Lung (tissue), 11 donors: ENCODE measurements at regions not wholly inside any gene's neighbourhood (a gene's known extent, or its start where the extent isn't known, plus 50 kb on each side); places are given as distances from the start of the nearest gene placed in this dataset.
"Not testable (repeated sequence)": the region's sequence is repeated elsewhere in the genome, so short reads cannot be mapped to it uniquely, and the experiment has no call there.

Source experiments
- ATAC-seq: fragments of 200-7000 bp; cut with Tn5 transposase; one replicate; pipeline ENCODE4 v1.9.1; 2020; ENCODE audit warnings: moderate number of reproducible peaks; ENCODE audit not compliant: insufficient read depth, low FRiP score
- DNase-seq, 3 donors: peaks; one replicate each; pipeline ENCODE4 v3.0.0-alpha.2; 2013 to 2017
- H3K27ac ChIP-seq, 2 donors: one replicate each; pipeline ENCODE4 v1.5.1; 2013; ENCODE audit warnings: mild to moderate bottlenecking in 2 of 2, moderate library complexity in 2 of 2, control low read depth in 1 of 2, inconsistent platforms in 1 of 2, low read depth in 1 of 2, low read length in 1 of 2
- H3K27me3 ChIP-seq, 3 donors: one replicate each; pipeline ENCODE4 v1.5.1; 2013; ENCODE audit warnings: low read length in 2 of 3; ENCODE audit not compliant: control insufficient read depth in 3 of 3, insufficient read depth in 3 of 3
- H3K36me3 ChIP-seq, 4 donors: one replicate each; pipeline ENCODE4 v1.5.1; 2013; ENCODE audit warnings: low read length in 4 of 4, mild to moderate bottlenecking in 1 of 4, moderate library complexity in 1 of 4; ENCODE audit not compliant: control insufficient read depth in 4 of 4, insufficient read depth in 4 of 4
- H3K4me1 ChIP-seq, 5 donors: one replicate each; pipeline ENCODE4 v1.5.1; 2013; ENCODE audit warnings: low read length in 5 of 5, mild to moderate bottlenecking in 2 of 5, moderate library complexity in 1 of 5; ENCODE audit not compliant: control insufficient read depth in 5 of 5, insufficient read depth in 5 of 5
- H3K4me3 ChIP-seq: one replicate; pipeline ENCODE4 v1.5.1; 2013; ENCODE audit warnings: mild to moderate bottlenecking, control low read depth, moderate library complexity
- H3K9ac ChIP-seq, 2 donors: one replicate each; pipeline ENCODE4 v1.5.1; 2013; ENCODE audit warnings: low read length in 2 of 2, control low read depth in 1 of 2; ENCODE audit not compliant: insufficient read depth in 1 of 2
- H3K9me3 ChIP-seq, 4 donors: one replicate each; pipeline ENCODE4 v1.5.1; 2013; ENCODE audit warnings: low read length in 3 of 4, mild to moderate bottlenecking in 1 of 4, moderate library complexity in 1 of 4; ENCODE audit not compliant: control insufficient read depth in 4 of 4, insufficient read depth in 3 of 4
- CTCF ChIP-seq: IDR thresholded peaks from 2 replicates; pipeline ENCODE4 v1.5.1; 2012; ENCODE audit warnings: mild to moderate bottlenecking; ENCODE audit errors: control extremely low read depth, extremely low read depth
- WGBS, 2 donors: extraction: QIAGEN DNeasy Blood & Tissue Kit; methylation state at CpG; one replicate each; pipeline ENCODE4 v1.1.7; 2013; 5-methylcytosine and 5-hydroxymethylcytosine counted together
- donor health status: control.
- donor health status: control.
- donor health status: Bipolar disorder and iron deficiency.
- donor health status: healthy.
- donor health status: DM: yes; HTN: yes; CAD: no.

GRCh38 chr5:108442063-108442651 lies 60.3 kb upstream of the FBXL17 start:
- not testable (repeated sequence) for ATAC-seq, H3K9ac ChIP-seq, H3K36me3 ChIP-seq, DNase-seq, H3K4me3 ChIP-seq, H3K27ac ChIP-seq, H3K27me3 ChIP-seq, H3K4me1 ChIP-seq, H3K9me3 ChIP-seq
- WGBS, 2 donors = 92 to 95% methylated on average over 21 to 24 of the region's 24 CpGs

- 86 to 92% methylated on average over 1 of the region's 1 CpG for WGBS, 2 donors
- no peak for ATAC-seq
- H3K27me3 ChIP-seq = no peaks in the 10 kb centered on the region
- DNase-seq = no peak
- no peaks in the 10 kb centered on the region for H3K36me3 ChIP-seq
- no peaks in the 10 kb centered on the region for H3K4me1 ChIP-seq
- peaks cover 0 to 5% (median 0%) of the 10 kb centered on the region in 4 donors for H3K9me3 ChIP-seq
- no peak overlapping the region for H3K27ac ChIP-seq
- H3K9ac ChIP-seq = no peak overlapping the region
- no peak for TF ChIP-seq CTCF
- H3K4me3 ChIP-seq = no peak overlapping the region
Observed at GRCh38 chr5:108437425-108437824, 55.5 kb upstream of the FBXL17 start.

GRCh38 chr5:108436696-108437095 lies 54.8 kb upstream of the FBXL17 start:
- Histone ChIP-seq H3K9me3 (peaks cover 0 to 3% (median 0%) of the 10 kb centered on the region in 4 donors), H3K4me3 (no peak overlapping the region), H3K36me3 (no peaks in the 10 kb centered on the region), H3K27me3 (no peaks in the 10 kb centered on the region), H3K27ac (no peak overlapping the region), H3K9ac (no peak overlapping the region), H3K4me1 (no peaks in the 10 kb centered on the region)
- ATAC-seq (no peak), DNase-seq (no peak)
- no peak for TF ChIP-seq CTCF
- 86 to 97% methylated on average over 5 of the region's 5 CpGs for WGBS, 2 donors

GRCh38 chr5:108433600-108433999 lies 51.7 kb upstream of the FBXL17 start:
- H3K9ac ChIP-seq = no peak overlapping the region
- H3K9me3 ChIP-seq = peaks cover 0 to 3% (median 0%) of the 10 kb centered on the region in 4 donors
- TF ChIP-seq CTCF = no peak
- H3K4me3 ChIP-seq = no peak overlapping the region
- DNase-seq (no peak), ATAC-seq (no peak)
- no peaks in the 10 kb centered on the region for H3K36me3 ChIP-seq
- H3K4me1 ChIP-seq = no peaks in the 10 kb centered on the region
- WGBS, 2 donors = 69 to 86% methylated on average over 3 of the region's 3 CpGs
- H3K27ac ChIP-seq = no peak overlapping the region
- no peaks in the 10 kb centered on the region for H3K27me3 ChIP-seq
